IMR-90 (cell line): ENCODE measurements at regions not wholly inside any gene's neighbourhood (a gene's known extent, or its start where the extent isn't known, plus 50 kb on each side); places are given as distances from the start of the nearest gene placed in this dataset.

Source experiments
- ATAC-seq: fragments of 200-7000 bp; cut with Tn5 transposase; 2 replicates; pipeline ENCODE4 v1.9.1; 2020; ENCODE audit warnings: low read depth, mild to moderate bottlenecking, moderate library complexity
- BruUV-seq: library from RNA; stranded (reverse); fragments of 400-500 nt; replicated peaks from 2 replicates; lab custom pipeline; 2021; lab: Mats Ljungman, UMichigan
- CTCF ChIA-PET: fragments of 300-600 bp; formaldehyde crosslinking; extraction: SDS; loops from one replicate; lab custom pipeline; 2021; ENCODE audit warnings: antibody characterized with exemption; lab: Yijun Ruan, JAX
- POLR2A ChIA-PET: fragments of 300-600 bp; sonication (Branson Sonifier 250); formaldehyde crosslinking; loops from one replicate; lab custom pipeline; 2022; ENCODE audit warnings: antibody characterized with exemption; ENCODE audit not compliant: unreplicated experiment; lab: Charles Lee
- DNase-seq: peaks from one replicate; pipeline ENCODE4 v3.0.0; 2013
- H2AFZ ChIP-seq: replicated peaks from 2 replicates; pipeline ENCODE3; 2013; ENCODE audit warnings: low read length, mild to moderate bottlenecking; ENCODE audit not compliant: poor library complexity
- H2AK5ac ChIP-seq: 2 replicates; pipeline ENCODE4 v1.6.1; 2013; ENCODE audit warnings: low read depth, low read length, inconsistent platforms
- H2AK9ac ChIP-seq: replicated peaks from 2 replicates; pipeline ENCODE3; 2013; ENCODE audit warnings: mild to moderate bottlenecking, low read depth, low read length, moderate library complexity; ENCODE audit not compliant: poor library complexity
- H2BK120ac ChIP-seq: 2 replicates; pipeline ENCODE4 v1.6.1; 2013; ENCODE audit warnings: low read depth, low read length, inconsistent platforms
- H2BK15ac ChIP-seq: 3 replicates; pipeline ENCODE4 v1.6.1; 2013; ENCODE audit warnings: low read depth, low read length, inconsistent platforms
- H2BK20ac ChIP-seq: 2 replicates; pipeline ENCODE4 v1.6.1; 2013; ENCODE audit warnings: low read depth, mild to moderate bottlenecking, inconsistent platforms, low read length, moderate library complexity
- H2BK5ac ChIP-seq: 2 replicates; pipeline ENCODE4 v1.6.1; 2013; ENCODE audit warnings: mild to moderate bottlenecking, low read depth, low read length, inconsistent platforms; ENCODE audit not compliant: poor library complexity, severe bottlenecking
- H3K14ac ChIP-seq: replicated peaks from 2 replicates; pipeline ENCODE4 v1.6.1; 2013; ENCODE audit warnings: low read depth, low read length, inconsistent platforms
- H3K18ac ChIP-seq: 2 replicates; pipeline ENCODE4 v1.6.1; 2013; ENCODE audit warnings: low read depth, low read length, control low read depth
- H3K23ac ChIP-seq: 2 replicates; pipeline ENCODE4 v1.6.1; 2013; ENCODE audit warnings: low read depth, low read length, inconsistent platforms
- H3K27ac ChIP-seq: 2 replicates; pipeline ENCODE4 v1.5.1; 2013; ENCODE audit warnings: mild to moderate bottlenecking, control low read depth, low read length; ENCODE audit not compliant: insufficient read depth
- H3K27me3 ChIP-seq: 2 replicates; pipeline ENCODE4 v1.6.1; 2013; ENCODE audit warnings: low read length; ENCODE audit not compliant: control insufficient read depth, insufficient read depth
- H3K36me3 ChIP-seq: 2 replicates; pipeline ENCODE4 v1.6.1; 2013; ENCODE audit warnings: low read length, mixed read lengths; ENCODE audit not compliant: control insufficient read depth, insufficient read depth
- H3K4ac ChIP-seq: 2 replicates; pipeline ENCODE4 v1.6.1; 2013; ENCODE audit warnings: low read depth, low read length, inconsistent platforms
- H3K4me1 ChIP-seq: 2 replicates; pipeline ENCODE4 v1.6.1; 2013; ENCODE audit warnings: low read length, mixed read lengths; ENCODE audit not compliant: control insufficient read depth, insufficient read depth
- H3K4me2 ChIP-seq: 2 replicates; pipeline ENCODE4 v1.6.1; 2013; ENCODE audit warnings: low read depth, mild to moderate bottlenecking, control low read depth, low read length, moderate library complexity
- H3K4me3 ChIP-seq: 2 replicates; pipeline ENCODE4 v1.5.1; 2013; ENCODE audit warnings: low read depth, mild to moderate bottlenecking, control low read depth, low read length, moderate library complexity; ENCODE audit not compliant: insufficient read depth
- H3K56ac ChIP-seq: 2 replicates; pipeline ENCODE4 v1.6.1; 2013; ENCODE audit warnings: low read length, inconsistent platforms; ENCODE audit not compliant: insufficient read depth; ENCODE audit errors: extremely low read depth
- H3K79me1 ChIP-seq, 2 experiments: 2 replicates each; pipeline ENCODE4 v1.6.1; 2013; ENCODE audit warnings: low read length in 2 of 2, inconsistent platforms in 1 of 2, low read depth in 1 of 2
- H3K9ac ChIP-seq: 2 replicates; pipeline ENCODE4 v1.6.1; 2013; ENCODE audit warnings: low read depth, low read length, control low read depth
- H3K9me1 ChIP-seq: 2 replicates; pipeline ENCODE4 v1.6.1; 2013; ENCODE audit warnings: low read length, inconsistent platforms; ENCODE audit not compliant: insufficient read depth
- H3K9me3 ChIP-seq: 2 replicates; pipeline ENCODE4 v1.6.1; 2013; ENCODE audit warnings: low read length; ENCODE audit not compliant: control insufficient read depth, insufficient read depth
- H4K20me1 ChIP-seq: 2 replicates; pipeline ENCODE4 v1.6.1; 2013; ENCODE audit warnings: low read length, inconsistent platforms; ENCODE audit not compliant: insufficient read depth
- H4K5ac ChIP-seq: 2 replicates; pipeline ENCODE4 v1.6.1; 2013; ENCODE audit warnings: mild to moderate bottlenecking, low read depth, low read length, control low read depth
- H4K8ac ChIP-seq, 2 experiments: 2 replicates each; pipeline ENCODE4 v1.6.1; 2013; ENCODE audit warnings: low read depth in 2 of 2, low read length in 2 of 2, control low read depth in 1 of 2, inconsistent platforms in 1 of 2
- H4K91ac ChIP-seq: 2 replicates; pipeline ENCODE4 v1.6.1; 2013; ENCODE audit warnings: low read depth, low read length, inconsistent platforms; ENCODE audit not compliant: insufficient read depth
- BHLHE40 ChIP-seq: fragments of 150-350 bp; IDR thresholded peaks from 2 replicates; pipeline ENCODE4 v1.6.1; 2016; ENCODE audit warnings: mild to moderate bottlenecking, low read depth, low read length
- CEBPB ChIP-seq: IDR thresholded peaks from 2 replicates; pipeline ENCODE4 v1.6.1; 2012; ENCODE audit warnings: low read depth, low read length, improper control_type of control experiment
- CHD1 ChIP-seq: IDR thresholded peaks from 2 replicates; pipeline ENCODE4 v1.6.1; 2012; ENCODE audit warnings: low read depth, low read length, improper control_type of control experiment
- CTCF ChIP-seq: conservative IDR thresholded peaks from 2 replicates; pipeline ENCODE4 v1.5.1; 2012; ENCODE audit warnings: mild to moderate bottlenecking, low read depth, low read length, improper control_type of control experiment
- ELK1 ChIP-seq: fragments of 150-350 bp; IDR thresholded peaks from 2 replicates; pipeline ENCODE4 v1.6.1; 2016; ENCODE audit warnings: low read depth, mild to moderate bottlenecking, low read length, moderate library complexity, borderline replicate concordance
- FOS ChIP-seq: fragments of 150-350 bp; IDR thresholded peaks from 2 replicates; pipeline ENCODE4 v1.6.1; 2016; ENCODE audit warnings: low read depth, low read length
- MAFK ChIP-seq: IDR thresholded peaks from 2 replicates; pipeline ENCODE4 v1.6.1; 2012; ENCODE audit warnings: low read depth, low read length, improper control_type of control experiment
- MXI1 ChIP-seq: IDR thresholded peaks from 2 replicates; pipeline ENCODE4 v1.6.1; 2012; ENCODE audit warnings: low read depth, mild to moderate bottlenecking, low read length, moderate library complexity, borderline replicate concordance
- NFE2L2 ChIP-seq: fragments of 150-350 bp; IDR thresholded peaks from 2 replicates; pipeline ENCODE4 v1.6.1; 2016; ENCODE audit warnings: low read depth, mild to moderate bottlenecking, low read length
- RAD21 ChIP-seq: IDR thresholded peaks from 2 replicates; pipeline ENCODE4 v1.6.1; 2012; ENCODE audit warnings: low read length, improper control_type of control experiment
- RFX5 ChIP-seq: IDR thresholded peaks from 2 replicates; pipeline ENCODE4 v1.8.0; 2012; ENCODE audit warnings: low read depth, mild to moderate bottlenecking, low read length, moderate library complexity
- USF2 ChIP-seq: fragments of 150-350 bp; IDR thresholded peaks from 2 replicates; pipeline ENCODE4 v1.6.1; 2017; ENCODE audit warnings: mild to moderate bottlenecking, antibody characterized with exemption, low read length, low read depth
- WGBS, 2 experiments: methylation state at CpG; one replicate each; pipeline versions ENCODE4 v1.1.5 to v1.1.7; 2013; ENCODE audit warnings: missing lambda C conversion rate in 2 of 2; ENCODE audit not compliant: insufficient read length in 1 of 2; ENCODE audit errors: extremely low coverage in 2 of 2; 5-methylcytosine and 5-hydroxymethylcytosine counted together
- dilution Hi-C: fragments of 300-500 bp; cut with HindIII; formaldehyde crosslinking; loops from one replicate; pipeline ENCODE4 v1.14.3; 2018; ENCODE audit warnings: low sequenced_read_pairs; ENCODE audit not compliant: unreplicated experiment
- in situ Hi-C: fragments of 300-500 bp; cut with MboI; formaldehyde crosslinking; loops from 3 replicates; pipeline ENCODE4 v1.14.3; 2019; ENCODE audit warnings: low sequenced_read_pairs, inconsistent platforms, mixed read lengths
- intact Hi-C: fragments of 100-400 bp; cut with micrococcal nuclease; formaldehyde crosslinking; loops from 2 replicates; pipeline ENCODE4 v1.10.0; 2022

GRCh38 chr5:161778796-161779195, 69.1 kb upstream of the GABRA1 start:
- Histone ChIP-seq H4K8ac (no peak overlapping the region), H3K4me2 (no peak overlapping the region), H3K9ac (no peak overlapping the region), H3K27ac (no peak overlapping the region), H4K20me1 (no peaks in the 10 kb centered on the region), H2AK9ac (no peak overlapping the region), H4K5ac (no peak overlapping the region), H3K36me3 (no peaks in the 10 kb centered on the region), H2AFZ (no peak overlapping the region), H3K9me1 (no peaks in the 10 kb centered on the region), H3K4me1 (no peaks in the 10 kb centered on the region), H3K14ac (no peak overlapping the region), H3K4ac (no peak overlapping the region), H2AK5ac (no peak overlapping the region), H3K9me3 (peaks cover 2% of the 10 kb centered on the region), H2BK15ac (no peak overlapping the region), H4K91ac (no peak overlapping the region), H3K56ac (no peak overlapping the region), H3K27me3 (no peaks in the 10 kb centered on the region), H3K4me3 (no peak overlapping the region), H3K79me1 (no peaks in the 10 kb centered on the region), H2BK120ac (no peak overlapping the region), H3K23ac (no peak overlapping the region), H2BK20ac (no peak overlapping the region), H3K18ac (no peak overlapping the region), H2BK5ac (no peak overlapping the region)
- BruUV-seq, result no TSS peak
- ChIA-PET POLR2A (no interaction called here), CTCF (no interaction called here)
- dilution Hi-C loops, result no loop called here
- in situ Hi-C loops, result no loop called here
- ATAC-seq (no peak), DNase-seq (no peak)
- intact Hi-C loops, result no loop called here
- TF ChIP-seq CHD1 (no peak), CTCF (no peak), RFX5 (no peak), CEBPB (no peak), BHLHE40 (no peak), MXI1 (no peak), NFE2L2 (no peak), ELK1 (no peak), MAFK (no peak), RAD21 (no peak), USF2 (no peak), FOS (no peak)
- no CpG with 5 or more reads among the region's 1 CpG for WGBS, 2 experiments
